Pulmonary artery endothelial cell (primary cell): ENCODE measurements at regions not wholly inside any gene's neighbourhood (a gene's known extent, or its start where the extent isn't known, plus 50 kb on each side); places are given as distances from the start of the nearest gene placed in this dataset.
"Not testable (repeated sequence)": the region's sequence is repeated elsewhere in the genome, so short reads cannot be mapped to it uniquely, and the experiment has no call there.

Source experiments
- DNase-seq: peaks from one replicate; pipeline ENCODE4 v3.0.0-alpha.2; 2011; ENCODE audit warnings: low read depth, low spot score

GRCh38 chr6:6863970-6864639, 243.7 kb upstream of the RREB1 start:
- no peak for DNase-seq

GRCh38 chr6:6865611-6866010, 242.2 kb upstream of the RREB1 start:
- no peak for DNase-seq

GRCh38 chr6:6866656-6867403, 240.9 kb upstream of the RREB1 start:
- no peak for DNase-seq

- DNase-seq: no peak
These were observed 240.4 kb upstream of the RREB1 start for GRCh38 chr6:6867404-6867799.

- no peak for DNase-seq
These were observed 238.7 kb upstream of the RREB1 start for GRCh38 chr6:6869094-6869493.

- DNase-seq: no peak
These were observed 236.8 kb upstream of the RREB1 start for GRCh38 chr6:6870921-6871320.

GRCh38 chr6:6872459-6873344, 235.1 kb upstream of the RREB1 start:
- DNase-seq: no peak

GRCh38 chr6:6873778-6874177, 234.0 kb upstream of the RREB1 start:
- DNase-seq: no peak

- DNase-seq: no peak
These were observed 231.8 kb upstream of the RREB1 start for GRCh38 chr6:6875818-6876470.

- DNase-seq: not testable (repeated sequence)
These were observed 230.0 kb upstream of the RREB1 start for GRCh38 chr6:6877792-6878191.

GRCh38 chr6:6878887-6879585, 228.7 kb upstream of the RREB1 start:
- DNase-seq: no peak

- DNase-seq: not testable (repeated sequence)
These were observed 228.2 kb upstream of the RREB1 start for GRCh38 chr6:6879586-6879974.

- DNase-seq: no peak
These were observed 226.9 kb upstream of the RREB1 start for GRCh38 chr6:6880745-6881437.

- DNase-seq: no peak
These were observed 226.1 kb upstream of the RREB1 start for GRCh38 chr6:6881438-6882225.

- no peak for DNase-seq
These were observed 225.2 kb upstream of the RREB1 start for GRCh38 chr6:6882592-6882991.

GRCh38 chr6:6883011-6883410, 224.8 kb upstream of the RREB1 start:
- DNase-seq: no peak

- DNase-seq: no peak
These were observed 223.6 kb upstream of the RREB1 start for GRCh38 chr6:6884193-6884627.

- no peak for DNase-seq
These were observed 222.8 kb upstream of the RREB1 start for GRCh38 chr6:6884916-6885315.

GRCh38 chr6:6885521-6886170, 222.1 kb upstream of the RREB1 start:
- no peak for DNase-seq
